ENCODE measurements at regions not wholly inside any gene's neighbourhood (a gene's known extent, or its start where the extent isn't known, plus 50 kb on each side); places are given as distances from the start of the nearest gene placed in this dataset.
"Not testable (repeated sequence)": the region's sequence is repeated elsewhere in the genome, so short reads cannot be mapped to it uniquely, and the experiment has no call there.

GRCh38 chr2:13351068-13351467 is 634.3 kb downstream of the TRIB2 start:
- Histone ChIP-seq H3K4me2 (ENCODE audit: low read length) (no peak overlapping the region), H3K79me2 (no peaks in the 10 kb centered on the region), H2AFZ (no peak overlapping the region), H3K9ac (no peak overlapping the region), H3K27ac (no peak overlapping the region), H3K27me3 (ENCODE audit: control insufficient read depth, insufficient read depth, low read length) (no peaks in the 10 kb centered on the region), H3K9me3 (ENCODE audit: control insufficient read depth, low read length) (no peaks in the 10 kb centered on the region), H3K36me3 (ENCODE audit: control insufficient read depth, insufficient read depth, low read length) (no peaks in the 10 kb centered on the region), H3K4me3 (ENCODE audit: low read depth, low read length) (no peak overlapping the region), H3K4me1 (no peaks in the 10 kb centered on the region)
- no peak for TF ChIP-seq CTCF (IDR thresholded peaks at IDR 0.05)

GRCh38 chr2:13353083-13353482 is 636.3 kb downstream of the TRIB2 start:
- H2AFZ ChIP-seq, result no peak overlapping the region
- H3K4me1 ChIP-seq, result no peaks in the 10 kb centered on the region
- no peak overlapping the region for H3K9ac ChIP-seq
- no peaks in the 10 kb centered on the region for H3K9me3 ChIP-seq (ENCODE audit: control insufficient read depth, low read length)
- no peak overlapping the region for H3K4me2 ChIP-seq (ENCODE audit: low read length)
- no peaks in the 10 kb centered on the region for H3K36me3 ChIP-seq (ENCODE audit: control insufficient read depth, insufficient read depth, low read length)
- no peak overlapping the region for H3K4me3 ChIP-seq (ENCODE audit: low read depth, low read length)
- no peak for TF ChIP-seq CTCF (IDR thresholded peaks at IDR 0.05)
- no peaks in the 10 kb centered on the region for H3K27me3 ChIP-seq (ENCODE audit: control insufficient read depth, insufficient read depth, low read length)
- H3K79me2 ChIP-seq, result no peaks in the 10 kb centered on the region
- H3K27ac ChIP-seq, result no peak overlapping the region

GRCh38 chr2:13354031-13354430 is 637.3 kb downstream of the TRIB2 start:
- Histone ChIP-seq H3K4me1 (no peaks in the 10 kb centered on the region), H3K9ac (no peak overlapping the region), H3K27ac (no peak overlapping the region), H3K27me3 (ENCODE audit: control insufficient read depth, insufficient read depth, low read length) (no peaks in the 10 kb centered on the region), H3K79me2 (no peaks in the 10 kb centered on the region), H3K4me2 (ENCODE audit: low read length) (no peak overlapping the region), H3K9me3 (ENCODE audit: control insufficient read depth, low read length) (no peaks in the 10 kb centered on the region), H3K36me3 (ENCODE audit: control insufficient read depth, insufficient read depth, low read length) (no peaks in the 10 kb centered on the region), H2AFZ (no peak overlapping the region), H3K4me3 (ENCODE audit: low read depth, low read length) (no peak overlapping the region)
- no peak for TF ChIP-seq CTCF (IDR thresholded peaks at IDR 0.05)

GRCh38 chr2:13381928-13382327 is 665.2 kb downstream of the TRIB2 start:
- H3K9ac ChIP-seq; H3K27ac ChIP-seq; H3K79me2 ChIP-seq; H3K27me3 ChIP-seq (ENCODE audit: control insufficient read depth, insufficient read depth, low read length); H3K36me3 ChIP-seq (ENCODE audit: control insufficient read depth, insufficient read depth, low read length); H2AFZ ChIP-seq; H3K4me1 ChIP-seq; H3K4me3 ChIP-seq (ENCODE audit: low read depth, low read length); H3K9me3 ChIP-seq (ENCODE audit: control insufficient read depth, low read length); H3K4me2 ChIP-seq (ENCODE audit: low read length): not testable (repeated sequence)

GRCh38 chr2:13389172-13389571 is 672.4 kb downstream of the TRIB2 start:
- H2AFZ ChIP-seq; H3K4me2 ChIP-seq (ENCODE audit: low read length); H3K4me1 ChIP-seq: not testable (repeated sequence)

GRCh38 chr2:13390676-13391075 is 673.9 kb downstream of the TRIB2 start:
- Histone ChIP-seq H2AFZ (no peak overlapping the region), H3K9me3 (ENCODE audit: control insufficient read depth, low read length) (no peaks in the 10 kb centered on the region), H3K27me3 (ENCODE audit: control insufficient read depth, insufficient read depth, low read length) (no peaks in the 10 kb centered on the region), H3K4me2 (ENCODE audit: low read length) (no peak overlapping the region), H3K4me1 (no peaks in the 10 kb centered on the region), H3K27ac (no peak overlapping the region), H3K4me3 (ENCODE audit: low read depth, low read length) (no peak overlapping the region), H3K36me3 (ENCODE audit: control insufficient read depth, insufficient read depth, low read length) (no peaks in the 10 kb centered on the region), H3K9ac (no peak overlapping the region), H3K79me2 (no peaks in the 10 kb centered on the region)
- no peak for TF ChIP-seq CTCF (IDR thresholded peaks at IDR 0.05)

More at GRCh38 chr2:13389172-13389571, 672.4 kb downstream of the TRIB2 start:
- H3K4me3 ChIP-seq (ENCODE audit: low read depth, low read length); H3K27ac ChIP-seq; H3K36me3 ChIP-seq (ENCODE audit: control insufficient read depth, insufficient read depth, low read length); H3K79me2 ChIP-seq; H3K9me3 ChIP-seq (ENCODE audit: control insufficient read depth, low read length); H3K9ac ChIP-seq; H3K27me3 ChIP-seq (ENCODE audit: control insufficient read depth, insufficient read depth, low read length): not testable (repeated sequence)

Measured in parathyroid adenoma (tissue), 2 donors.